ENCODE measurements at regions not wholly inside any gene's neighbourhood (a gene's known extent, or its start where the extent isn't known, plus 50 kb on each side); places are given as distances from the start of the nearest gene placed in this dataset.

- DNase-seq = no peak
Observed at GRCh38 chr3:164230385-164231094, 847.8 kb downstream of the SI start.

- DNase-seq = no peak
Observed at GRCh38 chr3:164224126-164224525, 854.2 kb downstream of the SI start.

GRCh38 chr3:164222197-164222596 lies 856.1 kb downstream of the SI start:
- DNase-seq = peak; percentile 97

- DNase-seq = no peak
Observed at GRCh38 chr3:164221297-164221696, 857.0 kb downstream of the SI start.

GRCh38 chr3:164209363-164209762 lies 868.9 kb downstream of the SI start:
- no peak for DNase-seq

- DNase-seq = no peak
Observed at GRCh38 chr3:164208821-164209220, 869.5 kb downstream of the SI start.

- DNase-seq = no peak
Observed at GRCh38 chr3:164208048-164208447, 870.2 kb downstream of the SI start.

- DNase-seq = no peak
Observed at GRCh38 chr3:164200053-164200823, 878.1 kb downstream of the SI start.

GRCh38 chr3:164196477-164196876 lies 881.8 kb downstream of the SI start:
- no peak for DNase-seq

- DNase-seq = no peak
Observed at GRCh38 chr3:164194842-164195241, 883.5 kb downstream of the SI start.

- DNase-seq = no peak
Observed at GRCh38 chr3:164192974-164193373, 885.3 kb downstream of the SI start.

- no peak for DNase-seq
Observed at GRCh38 chr3:164190566-164190965, 887.7 kb downstream of the SI start.

- DNase-seq = no peak
Observed at GRCh38 chr3:164186095-164186494, 892.2 kb downstream of the SI start.

GRCh38 chr3:164179110-164179774 lies 899.1 kb downstream of the SI start:
- DNase-seq = no peak

- DNase-seq = no peak
Observed at GRCh38 chr3:164174059-164174458, 904.2 kb downstream of the SI start.

- DNase-seq = no peak
Observed at GRCh38 chr3:164155400-164155799, 922.9 kb downstream of the SI start.

- DNase-seq = no peak
Observed at GRCh38 chr3:164144824-164145223, 933.5 kb downstream of the SI start.

GRCh38 chr3:164132878-164133277 lies 945.4 kb downstream of the SI start:
- no peak for DNase-seq

GRCh38 chr3:164113371-164114332 lies 964.6 kb downstream of the SI start:
- no peak for DNase-seq

GRCh38 chr3:164096352-164096751 lies 981.9 kb downstream of the SI start:
- DNase-seq = no peak

- no peak for DNase-seq
Observed at GRCh38 chr3:164095949-164096348, 982.3 kb downstream of the SI start.

GRCh38 chr3:164095279-164095678 lies 983.0 kb downstream of the SI start:
- no peak for DNase-seq

GRCh38 chr3:164094546-164094945 lies 983.8 kb downstream of the SI start:
- DNase-seq = no peak
